ENCODE measurements at regions not wholly inside any gene's neighbourhood (a gene's known extent, or its start where the extent isn't known, plus 50 kb on each side); places are given as distances from the start of the nearest gene placed in this dataset.
A peak's percentile ranks its signal among the peaks of the same experiment; 100 is the strongest.

DNA sequence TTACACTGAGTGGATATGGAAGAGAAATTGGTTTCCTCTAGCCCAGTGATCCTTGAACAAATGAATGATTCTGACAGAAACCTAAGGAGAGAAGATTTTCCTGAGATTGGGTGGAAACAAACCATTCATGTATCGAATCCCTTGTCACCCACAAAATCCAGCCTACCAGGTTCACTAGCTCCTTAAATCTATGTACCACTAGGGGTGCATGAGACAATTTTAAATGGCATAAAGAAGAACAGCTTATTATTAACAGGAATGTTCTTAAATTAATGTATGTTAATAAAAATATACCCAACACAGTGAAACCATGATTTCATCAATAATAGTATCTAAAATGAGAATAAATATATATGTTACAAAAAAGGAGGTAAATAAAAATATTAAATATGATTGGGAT lies 118.4 kb upstream of the LNX1 start:
- H3K4me1 Mint-ChIP-seq (ENCODE audit: low read depth, unreplicated experiment): peaks cover 12% of the 10 kb centered on the region
- no peak overlapping the region for H3K4me3 Mint-ChIP-seq (ENCODE audit: unreplicated experiment)
- no peak for FAIRE-seq

DNA sequence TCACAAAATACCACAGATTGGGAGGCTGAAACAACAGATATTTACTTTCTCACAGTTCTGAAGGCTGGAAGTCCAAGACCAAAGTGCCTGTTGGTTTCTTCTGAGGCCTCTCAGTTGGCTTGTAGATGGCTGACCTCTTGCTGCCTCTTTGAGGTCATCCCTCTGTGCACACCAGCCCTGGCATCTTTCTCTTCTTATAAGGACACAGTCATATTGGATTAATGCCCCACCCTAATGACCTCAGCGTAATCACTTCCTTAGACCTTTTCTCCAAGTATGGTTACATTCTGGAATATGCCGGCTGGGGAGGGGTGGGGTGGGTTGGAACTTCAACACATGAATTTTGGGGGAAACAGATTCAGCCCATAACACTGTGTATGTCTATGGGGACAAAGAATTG lies 116.2 kb upstream of the LNX1 start:
- no peaks in the 10 kb centered on the region for H3K9me3 ChIP-seq (ENCODE audit: insufficient read depth, low read depth, low read length)
- Mint-ChIP-seq H3K4me3 (ENCODE audit: unreplicated experiment) (no peak overlapping the region), H3K4me1 (ENCODE audit: low read depth, unreplicated experiment) (peaks cover 12% of the 10 kb centered on the region), H3K27me3 (ENCODE audit: low read depth, unreplicated experiment) (peaks cover 7% of the 10 kb centered on the region), H3K27ac (ENCODE audit: unreplicated experiment) (no peak overlapping the region), H3K36me3 (ENCODE audit: low read depth, unreplicated experiment) (peaks cover 1% of the 10 kb centered on the region), H3K9me3 (ENCODE audit: unreplicated experiment) (peaks cover 4% of the 10 kb centered on the region)
- no peaks in the 10 kb centered on the region for H4K20me1 ChIP-seq (ENCODE audit: insufficient read depth, low read length)
- no peak overlapping the region for H3K4me3 ChIP-seq (ENCODE audit: insufficient read depth, low read depth, low read length)
- TF ChIP-seq, protein P1, sequence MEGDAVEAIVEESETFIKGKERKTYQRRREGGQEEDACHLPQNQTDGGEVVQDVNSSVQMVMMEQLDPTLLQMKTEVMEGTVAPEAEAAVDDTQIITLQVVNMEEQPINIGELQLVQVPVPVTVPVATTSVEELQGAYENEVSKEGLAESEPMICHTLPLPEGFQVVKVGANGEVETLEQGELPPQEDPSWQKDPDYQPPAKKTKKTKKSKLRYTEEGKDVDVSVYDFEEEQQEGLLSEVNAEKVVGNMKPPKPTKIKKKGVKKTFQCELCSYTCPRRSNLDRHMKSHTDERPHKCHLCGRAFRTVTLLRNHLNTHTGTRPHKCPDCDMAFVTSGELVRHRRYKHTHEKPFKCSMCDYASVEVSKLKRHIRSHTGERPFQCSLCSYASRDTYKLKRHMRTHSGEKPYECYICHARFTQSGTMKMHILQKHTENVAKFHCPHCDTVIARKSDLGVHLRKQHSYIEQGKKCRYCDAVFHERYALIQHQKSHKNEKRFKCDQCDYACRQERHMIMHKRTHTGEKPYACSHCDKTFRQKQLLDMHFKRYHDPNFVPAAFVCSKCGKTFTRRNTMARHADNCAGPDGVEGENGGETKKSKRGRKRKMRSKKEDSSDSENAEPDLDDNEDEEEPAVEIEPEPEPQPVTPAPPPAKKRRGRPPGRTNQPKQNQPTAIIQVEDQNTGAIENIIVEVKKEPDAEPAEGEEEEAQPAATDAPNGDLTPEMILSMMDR (IDR thresholded peaks at IDR 0.05; ENCODE audit: insufficient read depth, low read depth, low read length): no peak
- no peak for TF ChIP-seq EZH2 (IDR thresholded peaks at IDR 0.05; ENCODE audit: insufficient read depth, low read length)
- H3K36me3 ChIP-seq (ENCODE audit: insufficient read depth, low read length): no peaks in the 10 kb centered on the region
- no peaks in the 10 kb centered on the region for H3K27me3 ChIP-seq (ENCODE audit: insufficient read depth, low read length)
- no peaks in the 10 kb centered on the region for H3K79me2 ChIP-seq (ENCODE audit: insufficient read depth, low read length)
- H2AFZ ChIP-seq (ENCODE audit: low read depth, low read length): no peak overlapping the region
- DNase-seq (ENCODE audit: low read depth): no peak
- peaks cover 19% of the 10 kb centered on the region for H3K4me1 ChIP-seq (ENCODE audit: insufficient read depth, low read length)
- H3K9ac ChIP-seq (ENCODE audit: low read length): no peak overlapping the region
- H3K4me2 ChIP-seq (ENCODE audit: low read length): no peak overlapping the region
- no peak overlapping the region for H3K27ac ChIP-seq (ENCODE audit: low read depth, low read length)
- FAIRE-seq: no peak

More for the DNA sequence above, 118.4 kb upstream of the LNX1 start:
- Histone ChIP-seq H3K79me2 (ENCODE audit: insufficient read depth, low read length) (no peaks in the 10 kb centered on the region), H3K27ac (ENCODE audit: low read depth, low read length) (no peak overlapping the region), H4K20me1 (ENCODE audit: insufficient read depth, low read length) (no peaks in the 10 kb centered on the region), H3K9ac (ENCODE audit: low read length) (no peak overlapping the region), H3K4me2 (ENCODE audit: low read length) (no peak overlapping the region), H3K4me3 (ENCODE audit: insufficient read depth, low read depth, low read length) (no peak overlapping the region), H3K4me1 (ENCODE audit: insufficient read depth, low read length) (peaks cover 12% of the 10 kb centered on the region), H2AFZ (ENCODE audit: low read depth, low read length) (no peak overlapping the region), H3K36me3 (ENCODE audit: insufficient read depth, low read length) (no peaks in the 10 kb centered on the region), H3K27me3 (ENCODE audit: insufficient read depth, low read length) (no peaks in the 10 kb centered on the region), H3K9me3 (ENCODE audit: insufficient read depth, low read depth, low read length) (no peaks in the 10 kb centered on the region)
- Mint-ChIP-seq H3K9me3 (ENCODE audit: unreplicated experiment) (no peaks in the 10 kb centered on the region), H3K27me3 (ENCODE audit: low read depth, unreplicated experiment) (peaks cover 7% of the 10 kb centered on the region), H3K27ac (ENCODE audit: unreplicated experiment) (no peak overlapping the region), H3K36me3 (ENCODE audit: low read depth, unreplicated experiment) (no peaks in the 10 kb centered on the region)
- no peak for DNase-seq (ENCODE audit: low read depth)
- TF ChIP-seq, protein P1 (IDR thresholded peaks at IDR 0.05; ENCODE audit: insufficient read depth, low read depth, low read length): no peak
- no peak for TF ChIP-seq EZH2 (IDR thresholded peaks at IDR 0.05; ENCODE audit: insufficient read depth, low read length)

DNA sequence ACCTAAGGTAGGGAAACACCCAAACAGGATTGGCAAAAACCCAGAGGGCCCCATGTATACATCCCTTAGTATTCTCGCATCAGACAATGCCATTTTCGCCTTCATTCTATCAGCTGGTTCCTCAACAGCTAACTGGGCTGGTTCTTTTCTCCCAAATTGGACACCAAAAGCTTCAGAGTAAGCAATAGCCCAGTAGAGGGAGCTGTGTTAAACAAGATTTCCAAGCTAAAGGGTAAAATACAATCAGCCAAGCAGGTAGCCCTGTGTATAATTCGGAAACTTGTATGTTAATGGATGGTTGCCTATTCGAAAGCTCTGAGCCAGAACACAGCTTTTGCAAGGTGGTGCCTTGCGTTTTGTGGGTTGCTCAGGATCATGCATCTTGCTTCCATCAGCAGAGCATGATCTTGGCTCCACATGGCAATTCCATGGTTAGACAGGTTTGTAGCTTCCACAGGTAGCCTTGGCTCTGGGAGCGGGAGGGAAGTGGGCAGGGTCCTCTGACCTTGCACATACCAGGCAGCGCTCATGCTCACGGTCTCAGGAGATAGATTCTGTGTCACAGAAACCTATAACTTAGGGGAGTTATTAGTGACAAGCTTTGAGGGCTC lies 115.2 kb upstream of the LNX1 start:
- Mint-ChIP-seq H3K27ac (ENCODE audit: unreplicated experiment) (no peak overlapping the region), H3K4me3 (ENCODE audit: unreplicated experiment) (no peak overlapping the region), H3K9me3 (ENCODE audit: unreplicated experiment) (peaks cover 4% of the 10 kb centered on the region), H3K4me1 (ENCODE audit: low read depth, unreplicated experiment) (peaks cover 12% of the 10 kb centered on the region), H3K36me3 (ENCODE audit: low read depth, unreplicated experiment) (peaks cover 1% of the 10 kb centered on the region), H3K27me3 (ENCODE audit: low read depth, unreplicated experiment) (peaks cover 6% of the 10 kb centered on the region)
- H3K27me3 ChIP-seq (ENCODE audit: insufficient read depth, low read length): no peaks in the 10 kb centered on the region
- no peaks in the 10 kb centered on the region for H4K20me1 ChIP-seq (ENCODE audit: insufficient read depth, low read length)
- no peak overlapping the region for H3K27ac ChIP-seq (ENCODE audit: low read depth, low read length)
- DNase-seq (ENCODE audit: low read depth) (peak; percentile 45), FAIRE-seq (peak; percentile 26)
- no peaks in the 10 kb centered on the region for H3K36me3 ChIP-seq (ENCODE audit: insufficient read depth, low read length)
- H3K79me2 ChIP-seq (ENCODE audit: insufficient read depth, low read length): no peaks in the 10 kb centered on the region
- no peak overlapping the region for H2AFZ ChIP-seq (ENCODE audit: low read depth, low read length)
- no peak for TF ChIP-seq EZH2 (IDR thresholded peaks at IDR 0.05; ENCODE audit: insufficient read depth, low read length)
- TF ChIP-seq, protein P1 (IDR thresholded peaks at IDR 0.05; ENCODE audit: insufficient read depth, low read depth, low read length): peak; percentile 73
- no peak overlapping the region for H3K4me2 ChIP-seq (ENCODE audit: low read length)
- no peak overlapping the region for H3K9ac ChIP-seq (ENCODE audit: low read length)
- H3K9me3 ChIP-seq (ENCODE audit: insufficient read depth, low read depth, low read length): no peaks in the 10 kb centered on the region
- H3K4me3 ChIP-seq (ENCODE audit: insufficient read depth, low read depth, low read length): no peak overlapping the region
- H3K4me1 ChIP-seq (ENCODE audit: insufficient read depth, low read length): peaks cover 22% of the 10 kb centered on the region
